ENCODE measurements at regions not wholly inside any gene's neighbourhood (a gene's known extent, or its start where the extent isn't known, plus 50 kb on each side); places are given as distances from the start of the nearest gene placed in this dataset.

DNA sequence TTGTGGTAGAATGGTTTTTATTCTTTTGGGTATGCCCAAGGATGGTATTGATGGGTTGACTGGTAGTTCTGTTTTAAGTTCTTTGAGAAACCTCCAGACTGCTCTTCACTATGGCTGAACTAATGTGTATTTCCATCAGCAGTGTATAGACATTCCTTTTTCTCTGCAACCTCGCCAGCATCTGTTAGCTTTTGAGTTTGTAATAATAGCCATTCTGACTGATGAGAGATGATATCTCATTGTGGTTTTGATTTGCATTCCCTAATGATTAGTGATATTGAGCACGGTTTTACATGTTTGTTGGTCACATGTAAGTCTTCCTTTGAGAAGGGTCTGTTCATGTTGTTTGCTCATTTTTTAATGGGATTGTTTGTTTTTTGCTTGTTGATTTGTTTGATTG lies 1348.7 kb upstream of the NXPH2 start:
- Histone ChIP-seq H3K4me3 (no peak overlapping the region), H3K9me3 (replicated peaks) (no peaks in the 10 kb centered on the region), H3K36me3 (no peaks in the 10 kb centered on the region), H3K4me1 (no peaks in the 10 kb centered on the region), H3K27ac (replicated peaks) (no peak overlapping the region), H3K27me3 (ENCODE audit: low read depth) (no peaks in the 10 kb centered on the region)
- DNase-seq, result no peak
- intact Hi-C loops (cut with micrococcal nuclease), result no loop called here
- TF ChIP-seq CTCF (IDR thresholded peaks at IDR 0.05; ENCODE audit: borderline replicate concordance), result no peak

DNA sequence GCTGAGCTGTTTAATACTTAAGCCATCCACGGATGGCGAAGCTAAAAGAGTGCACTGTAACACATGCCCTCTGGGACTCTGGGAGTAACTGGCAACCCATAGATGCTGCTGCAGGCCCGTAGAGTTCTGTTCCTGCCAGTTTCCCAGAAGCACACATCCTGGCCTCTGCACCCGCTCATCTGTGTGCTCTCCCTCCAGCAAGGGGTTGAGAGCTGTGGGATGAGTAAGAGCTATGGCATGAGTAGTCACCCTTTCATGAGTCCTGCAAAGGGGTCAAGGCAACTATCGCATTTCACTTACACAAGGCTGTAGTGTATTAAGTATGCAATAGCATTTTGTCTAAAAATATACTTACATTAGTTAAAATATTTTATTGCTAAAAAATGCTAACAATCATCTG lies 1341.8 kb upstream of the NXPH2 start:
- Histone ChIP-seq H3K27me3 (ENCODE audit: low read depth) (no peaks in the 10 kb centered on the region), H3K4me3 (no peak overlapping the region)
- intact Hi-C loops (cut with micrococcal nuclease), result no loop called here

DNA sequence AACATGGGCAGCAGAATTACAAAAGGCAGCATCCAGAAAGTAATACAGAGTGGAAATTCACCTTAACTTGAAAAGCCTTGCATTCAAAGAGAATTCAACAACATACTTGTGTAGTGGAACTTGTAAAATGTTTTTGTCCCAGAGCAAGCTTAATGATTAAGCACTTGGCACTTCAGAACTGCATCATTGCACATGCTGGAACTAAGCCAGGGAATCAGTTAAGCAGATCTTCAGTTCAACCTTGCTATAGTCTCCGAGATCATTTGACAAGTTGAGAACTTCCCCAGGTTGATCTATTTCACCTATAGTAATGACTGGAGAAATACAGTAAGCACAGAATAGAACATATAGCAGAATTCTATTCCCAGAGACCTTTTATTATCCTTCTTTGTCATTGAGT lies 1337.2 kb upstream of the NXPH2 start:
- intact Hi-C loops (cut with micrococcal nuclease), result no loop called here
- no peaks in the 10 kb centered on the region for H3K4me1 ChIP-seq
- H3K4me3 ChIP-seq, result no peak overlapping the region
- no peak overlapping the region for H3K27ac ChIP-seq (replicated peaks)
- H3K9me3 ChIP-seq (replicated peaks), result no peaks in the 10 kb centered on the region
- no peak for DNase-seq
- no peaks in the 10 kb centered on the region for H3K36me3 ChIP-seq
- no peaks in the 10 kb centered on the region for H3K27me3 ChIP-seq (ENCODE audit: low read depth)
- TF ChIP-seq CTCF (IDR thresholded peaks at IDR 0.05; ENCODE audit: borderline replicate concordance), result no peak

More for the DNA sequence above, 1341.8 kb upstream of the NXPH2 start:
- TF ChIP-seq CTCF (IDR thresholded peaks at IDR 0.05; ENCODE audit: borderline replicate concordance), result no peak
- Histone ChIP-seq H3K27ac (replicated peaks) (no peak overlapping the region), H3K9me3 (replicated peaks) (no peaks in the 10 kb centered on the region), H3K4me1 (no peaks in the 10 kb centered on the region), H3K36me3 (no peaks in the 10 kb centered on the region)
- no peak for DNase-seq

- Histone ChIP-seq H3K4me3 (no peak overlapping the region), H3K4me1 (no peaks in the 10 kb centered on the region), H3K36me3 (no peaks in the 10 kb centered on the region), H3K27ac (replicated peaks) (no peak overlapping the region), H3K27me3 (ENCODE audit: low read depth) (no peaks in the 10 kb centered on the region), H3K9me3 (replicated peaks) (peaks cover 10% of the 10 kb centered on the region)
- intact Hi-C loops (cut with micrococcal nuclease), result no loop called here
- no peak for DNase-seq
- no peak for TF ChIP-seq CTCF (IDR thresholded peaks at IDR 0.05; ENCODE audit: borderline replicate concordance)
Observed at GRCh38 chr2:140108706-140109475, 1328.7 kb upstream of the NXPH2 start.

GRCh38 chr2:140091926-140092325 lies 1311.7 kb upstream of the NXPH2 start:
- Histone ChIP-seq H3K4me1 (no peaks in the 10 kb centered on the region), H3K27me3 (ENCODE audit: low read depth) (no peaks in the 10 kb centered on the region), H3K27ac (replicated peaks) (no peak overlapping the region), H3K4me3 (no peak overlapping the region), H3K36me3 (no peaks in the 10 kb centered on the region), H3K9me3 (replicated peaks) (no peaks in the 10 kb centered on the region)
- intact Hi-C loops (cut with micrococcal nuclease), result no loop called here
- DNase-seq, result no peak
- TF ChIP-seq CTCF (IDR thresholded peaks at IDR 0.05; ENCODE audit: borderline replicate concordance), result no peak
